Left ventricle myocardium superior (tissue), 1 donor: ENCODE measurements at regions not wholly inside any gene's neighbourhood (a gene's known extent, or its start where the extent isn't known, plus 50 kb on each side); places are given as distances from the start of the nearest gene placed in this dataset.
"Not testable (repeated sequence)": the region's sequence is repeated elsewhere in the genome, so short reads cannot be mapped to it uniquely, and the experiment has no call there.

Experiments used
- ATAC-seq: fragments of 200-7000 bp; cut with Tn5 transposase; one replicate; pipeline ENCODE4 v1.9.1; 2020; ENCODE audit warnings: mild to moderate bottlenecking, moderate library complexity
- DNase-seq: peaks from one replicate; pipeline ENCODE4 v3.0.0-alpha.2; 2020
- intact Hi-C: fragments of 100-400 bp; cut with micrococcal nuclease; formaldehyde crosslinking; loops from one replicate; pipeline ENCODE4 v1.11.0; 2022
- donor health status: DM: no; HTN: yes; CAD: no; lungs with severe emphysema.

- no peak for DNase-seq
- no peak for ATAC-seq
- intact Hi-C loops: no loop called here
Measured at GRCh38 chr13:55569082-55569481, 1571.6 kb upstream of the PRR20A start.

GRCh38 chr13:55569514-55569913 lies 1571.2 kb upstream of the PRR20A start:
- DNase-seq (no peak), ATAC-seq (no peak)
- intact Hi-C loops: no loop called here

- no peak for DNase-seq
- intact Hi-C loops: no loop called here
- no peak for ATAC-seq
Measured at GRCh38 chr13:55570371-55570770, 1570.3 kb upstream of the PRR20A start.

- ATAC-seq: no peak
- intact Hi-C loops: no loop called here
Measured at GRCh38 chr13:55571237-55571867, 1569.4 kb upstream of the PRR20A start.

GRCh38 chr13:55572408-55572807 lies 1568.3 kb upstream of the PRR20A start:
- ATAC-seq: no peak
- DNase-seq: no peak
- intact Hi-C loops: no loop called here

More at GRCh38 chr13:55571237-55571867, 1569.4 kb upstream of the PRR20A start:
- no peak for DNase-seq

- no peak for ATAC-seq
- intact Hi-C loops: no loop called here
- DNase-seq: no peak
Measured at GRCh38 chr13:55572862-55573261, 1567.9 kb upstream of the PRR20A start.

- intact Hi-C loops: no loop called here
- no peak for ATAC-seq
- no peak for DNase-seq
Measured at GRCh38 chr13:55573565-55573964, 1567.2 kb upstream of the PRR20A start.

GRCh38 chr13:55576389-55576788 lies 1564.3 kb upstream of the PRR20A start:
- intact Hi-C loops: no loop called here
- ATAC-seq: no peak
- no peak for DNase-seq

- DNase-seq: no peak
Measured at GRCh38 chr13:55577082-55577846, 1563.5 kb upstream of the PRR20A start.

GRCh38 chr13:55577847-55578210 lies 1562.9 kb upstream of the PRR20A start:
- intact Hi-C loops: no loop called here
- ATAC-seq (no peak), DNase-seq (no peak)

More at GRCh38 chr13:55577082-55577846, 1563.5 kb upstream of the PRR20A start:
- intact Hi-C loops: no loop called here
- no peak for ATAC-seq

GRCh38 chr13:55582294-55582693 lies 1558.4 kb upstream of the PRR20A start:
- DNase-seq, intact Hi-C loops, ATAC-seq: not testable (repeated sequence)

- intact Hi-C loops: no loop called here
- ATAC-seq (no peak), DNase-seq (no peak)
Measured at GRCh38 chr13:55583953-55584593, 1556.6 kb upstream of the PRR20A start.

- ATAC-seq: no peak
- intact Hi-C loops: no loop called here
- DNase-seq: no peak
Measured at GRCh38 chr13:55602784-55603183, 1537.9 kb upstream of the PRR20A start.

- no peak for ATAC-seq
- DNase-seq: no peak
- intact Hi-C loops: no loop called here
Measured at GRCh38 chr13:55606045-55606665, 1534.6 kb upstream of the PRR20A start.

GRCh38 chr13:55613429-55614187 lies 1527.1 kb upstream of the PRR20A start:
- DNase-seq: no peak
- intact Hi-C loops: no loop called here
- no peak for ATAC-seq

GRCh38 chr13:55615081-55615480 lies 1525.6 kb upstream of the PRR20A start:
- intact Hi-C loops: no loop called here
- ATAC-seq (no peak), DNase-seq (no peak)

- intact Hi-C loops: no loop called here
- no peak for ATAC-seq
- no peak for DNase-seq
Measured at GRCh38 chr13:55617241-55617640, 1523.5 kb upstream of the PRR20A start.

GRCh38 chr13:55627221-55627620 lies 1513.5 kb upstream of the PRR20A start:
- intact Hi-C loops: no loop called here
- DNase-seq: no peak

GRCh38 chr13:55632402-55632801 lies 1508.3 kb upstream of the PRR20A start:
- intact Hi-C loops: no loop called here
- no peak for ATAC-seq
- no peak for DNase-seq

More at GRCh38 chr13:55627221-55627620, 1513.5 kb upstream of the PRR20A start:
- ATAC-seq: no peak
